ENCODE measurements at regions not wholly inside any gene's neighbourhood (a gene's known extent, or its start where the extent isn't known, plus 50 kb on each side); places are given as distances from the start of the nearest gene placed in this dataset.

DNA sequence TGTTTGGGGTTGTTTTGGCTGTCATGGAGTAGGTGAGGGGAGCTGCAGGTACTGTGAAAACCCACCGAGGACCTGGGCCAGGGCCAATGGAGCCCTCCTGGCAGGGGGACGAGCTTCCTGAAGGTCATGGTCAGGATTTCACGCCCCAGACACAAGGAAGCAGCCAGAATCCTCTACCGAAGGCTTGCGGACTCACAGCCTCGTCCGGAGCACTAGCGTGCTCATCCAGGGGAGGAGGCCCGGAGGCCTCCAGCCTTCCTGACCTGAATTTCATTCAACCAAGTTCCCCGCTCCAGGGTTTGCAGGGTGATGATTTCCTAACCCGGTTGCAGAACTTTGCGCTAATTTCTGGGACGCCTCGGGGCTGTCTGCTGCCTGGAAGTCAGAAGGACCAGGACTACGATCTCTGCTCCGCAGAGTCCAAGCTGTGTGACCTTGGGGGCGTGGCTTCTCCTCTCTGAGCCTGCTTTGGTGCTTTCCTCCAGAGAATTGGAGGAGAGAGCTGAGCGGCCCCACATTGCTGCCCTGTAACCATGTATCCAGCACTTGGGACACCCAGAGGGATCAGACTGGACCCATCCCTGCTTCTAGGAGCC lies 56.2 kb upstream of the ADRA2C start:
- H3K36me3 ChIP-seq (ENCODE audit: control insufficient read depth, insufficient read depth, low read length), result no peaks in the 10 kb centered on the region
- 89 to 90% methylated on average over 17 to 18 of the region's 18 CpGs for WGBS, 2 experiments (ENCODE audit: insufficient coverage in 2 of 2)
- H3K9me3 ChIP-seq (ENCODE audit: control insufficient read depth, low read length), result no peaks in the 10 kb centered on the region
- H3K4me1 ChIP-seq (ENCODE audit: control insufficient read depth, insufficient read depth, low read length, poor library complexity, severe bottlenecking), result peaks cover 20% of the 10 kb centered on the region
- no peak overlapping the region for H3K27ac ChIP-seq (ENCODE audit: low read depth, low read length, severe bottlenecking)
- H3K4me3 ChIP-seq (ENCODE audit: extremely low read depth, insufficient read depth, low read length, poor library complexity, severe bottlenecking), result no peak overlapping the region

DNA sequence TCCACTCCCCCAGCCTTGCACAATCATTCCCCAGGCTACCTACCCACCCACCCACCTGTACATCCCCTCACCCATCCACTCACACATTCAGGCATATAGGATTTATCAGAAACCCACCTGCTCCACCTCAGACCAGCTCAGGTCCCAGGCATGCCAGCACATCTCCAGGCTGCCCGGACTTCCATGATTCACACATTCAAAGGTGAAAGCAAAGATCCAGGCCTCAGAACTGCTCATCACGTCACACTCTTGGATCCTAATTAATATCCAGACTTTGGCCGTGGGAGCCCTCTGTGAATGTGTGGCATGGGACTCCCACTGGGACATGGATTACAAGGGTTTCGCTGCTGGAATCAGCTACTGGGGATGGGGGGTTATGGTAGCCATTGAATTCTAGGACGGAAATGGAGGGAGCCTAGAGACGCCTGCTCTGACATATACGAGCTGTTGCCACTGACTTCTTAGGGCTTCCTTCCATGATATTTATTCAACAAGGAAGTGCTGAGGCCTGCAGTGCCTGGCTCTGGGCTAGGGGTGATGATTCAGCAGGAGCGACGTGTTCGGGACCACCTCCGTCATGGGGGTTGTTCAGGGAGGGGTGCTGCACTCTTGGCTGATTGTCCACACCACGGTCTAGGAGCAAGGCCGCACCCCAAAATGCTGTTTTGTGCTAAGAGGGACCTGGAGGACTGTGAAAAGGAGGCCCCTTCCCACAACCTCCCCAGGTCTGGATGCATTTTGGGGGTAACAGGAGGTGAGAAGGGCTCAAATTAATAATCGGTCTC lies 56.9 kb upstream of the ADRA2C start:
- no peaks in the 10 kb centered on the region for H3K9me3 ChIP-seq (ENCODE audit: control insufficient read depth, low read length)
- H3K27ac ChIP-seq (ENCODE audit: low read depth, low read length, severe bottlenecking), result no peak overlapping the region
- H3K4me3 ChIP-seq (ENCODE audit: extremely low read depth, insufficient read depth, low read length, poor library complexity, severe bottlenecking), result no peak overlapping the region
- peaks cover 20% of the 10 kb centered on the region for H3K4me1 ChIP-seq (ENCODE audit: control insufficient read depth, insufficient read depth, low read length, poor library complexity, severe bottlenecking)
- 90 to 93% methylated on average over 8 to 14 of the region's 14 CpGs for WGBS, 2 experiments (ENCODE audit: insufficient coverage in 2 of 2)
- H3K36me3 ChIP-seq (ENCODE audit: control insufficient read depth, insufficient read depth, low read length), result no peaks in the 10 kb centered on the region

DNA sequence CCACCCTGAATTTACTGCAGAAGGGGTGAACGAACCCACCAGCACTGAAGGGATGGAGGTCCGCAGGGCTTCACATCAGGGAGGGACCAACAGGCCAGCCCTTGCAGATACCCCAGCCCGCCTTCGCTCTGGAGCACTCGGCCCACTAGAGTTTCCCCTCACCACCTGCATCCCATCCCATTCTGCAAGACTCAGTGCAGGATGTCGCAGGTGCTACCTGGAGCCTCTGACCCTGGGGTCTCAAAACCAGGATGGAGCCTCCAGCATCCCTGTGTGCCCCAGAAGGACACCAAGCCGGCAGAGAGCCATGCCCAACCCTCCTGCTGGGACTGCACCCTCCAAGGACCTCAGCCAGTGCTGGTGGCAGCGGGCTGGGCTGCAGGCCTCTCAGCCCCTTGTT lies 57.6 kb upstream of the ADRA2C start:
- Histone ChIP-seq H3K4me1 (ENCODE audit: control insufficient read depth, insufficient read depth, low read length, poor library complexity, severe bottlenecking) (peaks cover 20% of the 10 kb centered on the region), H3K36me3 (ENCODE audit: control insufficient read depth, insufficient read depth, low read length) (no peaks in the 10 kb centered on the region), H3K9me3 (ENCODE audit: control insufficient read depth, low read length) (no peaks in the 10 kb centered on the region), H3K4me3 (ENCODE audit: extremely low read depth, insufficient read depth, low read length, poor library complexity, severe bottlenecking) (no peak overlapping the region), H3K27ac (ENCODE audit: low read depth, low read length, severe bottlenecking) (no peak overlapping the region)
- 88 to 97% methylated on average over 7 to 8 of the region's 8 CpGs for whole genome bisulfite sequencing, 2 experiments (ENCODE audit: insufficient coverage in 2 of 2)

DNA sequence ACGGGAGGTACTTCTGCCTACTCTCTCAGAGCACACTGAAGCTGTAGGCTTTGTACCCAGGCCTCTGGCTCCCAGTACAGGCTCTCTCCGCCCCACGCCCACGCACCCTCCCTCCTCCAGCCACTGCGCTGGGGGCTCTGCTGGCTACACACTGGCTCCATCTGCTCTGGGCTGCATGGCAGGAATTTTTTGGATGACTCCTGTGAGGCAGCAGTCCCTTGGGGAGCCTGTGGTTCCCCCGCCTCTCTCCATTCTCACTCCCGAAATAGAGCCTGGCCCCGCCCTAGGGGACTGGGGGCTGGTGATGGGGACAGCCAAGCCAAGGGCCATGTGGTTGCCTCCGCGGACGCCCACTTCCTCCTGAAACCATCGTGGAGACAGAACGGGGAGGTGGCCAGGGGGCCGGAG lies 58.1 kb upstream of the ADRA2C start:
- WGBS, 2 experiments (ENCODE audit: insufficient coverage in 2 of 2), result 70 to 83% methylated on average over 6 to 11 of the region's 14 CpGs
- Histone ChIP-seq H3K4me3 (ENCODE audit: extremely low read depth, insufficient read depth, low read length, poor library complexity, severe bottlenecking) (no peak overlapping the region), H3K9me3 (ENCODE audit: control insufficient read depth, low read length) (no peaks in the 10 kb centered on the region), H3K27ac (ENCODE audit: low read depth, low read length, severe bottlenecking) (no peak overlapping the region), H3K4me1 (ENCODE audit: control insufficient read depth, insufficient read depth, low read length, poor library complexity, severe bottlenecking) (peaks cover 20% of the 10 kb centered on the region), H3K36me3 (ENCODE audit: control insufficient read depth, insufficient read depth, low read length) (no peaks in the 10 kb centered on the region)

DNA sequence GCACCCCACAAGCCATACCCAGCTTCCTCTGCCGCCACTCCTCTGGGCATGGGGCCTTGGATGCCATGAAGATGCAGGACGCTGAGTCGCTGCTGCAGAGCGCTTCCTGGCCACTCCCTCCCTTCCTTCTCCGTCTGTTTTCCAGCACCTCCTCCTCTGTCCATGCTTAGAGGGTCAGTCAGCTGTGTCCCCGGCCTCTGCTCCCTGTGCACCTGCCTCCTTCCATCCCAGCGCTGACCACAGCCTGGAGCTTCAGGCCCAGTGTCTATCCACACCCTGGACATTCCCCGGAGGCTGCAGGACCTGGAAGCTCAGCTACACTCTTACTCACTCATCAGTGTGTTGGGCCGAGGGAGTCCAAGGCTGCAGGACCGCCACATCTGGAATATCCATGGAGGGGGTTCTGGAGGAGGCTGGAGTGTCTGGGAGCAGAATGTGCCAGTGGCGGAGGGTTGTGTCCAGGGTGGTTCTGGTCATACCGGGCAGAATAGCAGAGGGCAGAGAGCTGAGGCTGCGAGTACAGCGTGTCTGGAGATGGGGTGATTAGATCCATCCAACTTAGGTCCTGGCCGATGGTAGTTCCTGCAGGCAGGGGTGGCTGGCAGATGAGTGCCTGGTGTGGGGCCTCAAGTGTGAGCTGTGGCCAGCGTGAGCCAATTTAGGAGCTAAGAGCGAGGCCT lies 58.6 kb upstream of the ADRA2C start:
- Histone ChIP-seq H3K4me1 (ENCODE audit: control insufficient read depth, insufficient read depth, low read length, poor library complexity, severe bottlenecking) (peaks cover 20% of the 10 kb centered on the region), H3K4me3 (ENCODE audit: extremely low read depth, insufficient read depth, low read length, poor library complexity, severe bottlenecking) (no peak overlapping the region), H3K9me3 (ENCODE audit: control insufficient read depth, low read length) (no peaks in the 10 kb centered on the region), H3K36me3 (ENCODE audit: control insufficient read depth, insufficient read depth, low read length) (no peaks in the 10 kb centered on the region), H3K27ac (ENCODE audit: low read depth, low read length, severe bottlenecking) (no peak overlapping the region)
- WGBS, 2 experiments (ENCODE audit: insufficient coverage in 2 of 2), result 86 to 90% methylated on average over 13 to 14 of the region's 17 CpGs

DNA sequence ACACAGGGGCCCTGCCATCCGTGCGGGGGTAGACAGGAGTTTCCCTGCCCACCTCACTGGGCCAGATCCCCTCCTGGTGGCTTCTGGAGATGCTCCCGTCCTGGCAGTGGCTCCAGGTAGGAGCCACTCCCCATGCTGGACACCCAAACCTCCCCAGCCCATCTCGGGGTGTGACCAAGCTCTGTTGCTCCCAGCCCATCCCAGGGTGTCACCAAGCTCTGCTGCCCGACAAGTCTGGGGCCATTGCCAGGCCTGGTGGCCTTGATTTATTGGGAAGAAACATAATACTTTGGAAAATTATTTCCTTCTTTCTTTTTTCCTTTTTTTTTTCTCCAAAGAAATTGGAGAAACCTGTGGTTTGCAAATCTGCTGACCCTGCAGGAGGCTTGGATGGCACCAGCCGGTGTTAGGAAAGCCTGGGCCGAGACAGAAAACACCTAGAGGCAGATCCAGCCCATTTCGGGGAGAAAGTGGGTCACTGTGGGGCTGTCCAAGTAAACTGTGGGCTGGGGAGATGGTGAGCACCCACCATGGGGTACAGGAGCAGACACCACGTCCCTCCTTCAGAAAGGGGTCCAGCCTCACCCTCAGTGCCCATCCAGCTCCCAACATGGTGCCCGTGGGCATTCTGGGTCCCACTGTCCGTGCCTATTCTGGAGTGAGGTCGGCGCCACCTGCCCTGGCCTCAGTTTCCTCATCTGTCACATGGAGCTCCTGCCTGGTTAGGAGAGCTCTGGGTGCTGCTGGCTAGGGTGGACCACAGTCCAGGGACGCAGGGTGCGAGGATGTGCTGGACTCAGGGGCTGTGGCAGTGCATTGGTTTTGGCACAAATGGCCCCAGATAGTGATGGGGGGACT lies 59.4 kb upstream of the ADRA2C start:
- H3K36me3 ChIP-seq (ENCODE audit: control insufficient read depth, insufficient read depth, low read length), result no peaks in the 10 kb centered on the region
- H3K27ac ChIP-seq (ENCODE audit: low read depth, low read length, severe bottlenecking), result no peak overlapping the region
- peaks cover 20% of the 10 kb centered on the region for H3K4me1 ChIP-seq (ENCODE audit: control insufficient read depth, insufficient read depth, low read length, poor library complexity, severe bottlenecking)
- no peak overlapping the region for H3K4me3 ChIP-seq (ENCODE audit: extremely low read depth, insufficient read depth, low read length, poor library complexity, severe bottlenecking)
- WGBS, 2 experiments (ENCODE audit: insufficient coverage in 2 of 2), result 93 to 96% methylated on average over 12 to 14 of the region's 15 CpGs
- H3K9me3 ChIP-seq (ENCODE audit: control insufficient read depth, low read length), result no peaks in the 10 kb centered on the region

DNA sequence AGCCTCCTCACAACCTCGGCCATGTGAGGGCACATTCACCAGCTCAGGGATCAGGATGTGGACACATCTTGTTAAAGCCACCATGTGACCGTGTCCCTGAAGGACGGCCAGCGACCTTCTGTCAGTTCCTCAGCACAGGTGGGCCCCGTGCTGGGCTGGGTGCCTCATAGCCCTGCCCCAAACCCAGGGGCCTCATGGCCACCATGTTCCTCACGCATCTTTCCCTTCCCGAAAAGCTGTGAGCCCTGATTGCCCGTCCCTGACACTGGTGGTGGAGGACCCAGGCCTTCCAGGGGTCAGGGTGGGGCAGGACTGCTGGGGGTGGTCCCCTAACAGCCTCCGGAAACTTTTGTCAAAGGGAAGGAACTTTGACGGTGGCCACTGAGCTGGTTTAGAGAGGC lies 60.1 kb upstream of the ADRA2C start:
- Histone ChIP-seq H3K9me3 (ENCODE audit: control insufficient read depth, low read length) (no peaks in the 10 kb centered on the region), H3K36me3 (ENCODE audit: control insufficient read depth, insufficient read depth, low read length) (no peaks in the 10 kb centered on the region), H3K4me1 (ENCODE audit: control insufficient read depth, insufficient read depth, low read length, poor library complexity, severe bottlenecking) (peaks cover 20% of the 10 kb centered on the region), H3K27ac (ENCODE audit: low read depth, low read length, severe bottlenecking) (no peak overlapping the region), H3K4me3 (ENCODE audit: extremely low read depth, insufficient read depth, low read length, poor library complexity, severe bottlenecking) (no peak overlapping the region)
- WGBS, 2 experiments (ENCODE audit: insufficient coverage in 2 of 2), result 84 to 96% methylated on average over 7 to 9 of the region's 10 CpGs

DNA sequence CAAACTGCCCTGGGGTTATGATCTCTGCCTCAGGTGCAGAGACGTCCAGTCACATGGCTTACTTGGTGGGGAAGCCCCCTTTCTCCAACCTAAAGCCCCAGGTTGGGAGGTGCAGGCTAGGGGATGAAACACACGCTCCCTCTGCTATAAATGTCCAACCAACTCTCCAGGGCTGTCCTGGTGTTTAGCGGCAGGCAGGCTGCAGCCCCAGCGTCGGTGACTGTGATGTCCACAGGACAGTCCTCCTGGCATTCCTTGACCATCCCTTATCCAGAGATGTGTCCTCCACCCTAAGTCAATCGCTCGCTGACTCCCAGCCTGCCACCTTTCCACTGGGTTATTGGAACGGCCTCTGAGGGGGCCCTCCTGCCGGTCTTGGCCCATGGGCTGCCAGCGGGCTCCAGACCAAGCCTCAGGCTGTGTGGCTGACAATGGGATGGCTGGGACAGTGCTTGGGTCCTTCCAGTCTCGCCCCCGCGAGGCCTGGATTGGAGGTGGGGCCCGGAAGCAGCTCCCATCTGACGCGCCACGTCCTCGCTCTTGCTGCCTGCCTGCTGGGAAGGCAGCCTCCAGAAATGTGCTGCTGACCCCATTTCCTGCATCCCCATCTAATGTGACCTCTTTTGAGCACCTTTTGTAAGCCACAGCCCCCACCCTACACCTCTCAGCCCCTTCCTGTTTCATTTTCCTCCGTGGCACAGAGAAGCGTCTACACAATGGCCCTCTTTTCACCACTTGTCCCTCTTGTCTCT lies 60.8 kb upstream of the ADRA2C start:
- Histone ChIP-seq H3K9me3 (ENCODE audit: control insufficient read depth, low read length) (no peaks in the 10 kb centered on the region), H3K27ac (ENCODE audit: low read depth, low read length, severe bottlenecking) (no peak overlapping the region), H3K36me3 (ENCODE audit: control insufficient read depth, insufficient read depth, low read length) (no peaks in the 10 kb centered on the region), H3K4me1 (ENCODE audit: control insufficient read depth, insufficient read depth, low read length, poor library complexity, severe bottlenecking) (peaks cover 15% of the 10 kb centered on the region), H3K4me3 (ENCODE audit: extremely low read depth, insufficient read depth, low read length, poor library complexity, severe bottlenecking) (no peak overlapping the region)
- WGBS, 2 experiments (ENCODE audit: insufficient coverage in 2 of 2), result 89 to 93% methylated on average over 19 of the region's 20 CpGs

DNA sequence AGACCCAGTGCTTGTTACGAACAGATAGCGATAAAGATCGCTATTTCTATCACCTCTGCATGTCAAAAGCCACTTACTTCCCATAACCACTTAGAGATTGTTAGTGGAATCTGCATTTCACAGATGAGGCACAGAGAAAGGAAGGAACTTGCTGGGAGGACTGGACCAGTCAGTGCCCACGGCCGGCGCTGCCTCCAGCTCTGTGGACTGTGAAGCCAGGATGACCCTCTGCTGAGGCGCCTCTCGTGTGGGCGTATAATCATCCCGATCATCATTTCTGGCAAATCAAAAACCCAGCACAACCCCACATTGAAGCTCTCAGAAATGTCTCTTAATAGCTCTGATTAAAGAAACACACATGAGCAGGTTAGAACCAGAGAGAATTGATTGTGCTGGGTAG lies 61.5 kb upstream of the ADRA2C start:
- peaks cover 9% of the 10 kb centered on the region for H3K4me1 ChIP-seq (ENCODE audit: control insufficient read depth, insufficient read depth, low read length, poor library complexity, severe bottlenecking)
- H3K4me3 ChIP-seq (ENCODE audit: extremely low read depth, insufficient read depth, low read length, poor library complexity, severe bottlenecking), result no peak overlapping the region
- no peaks in the 10 kb centered on the region for H3K36me3 ChIP-seq (ENCODE audit: control insufficient read depth, insufficient read depth, low read length)
- no peak overlapping the region for H3K27ac ChIP-seq (ENCODE audit: low read depth, low read length, severe bottlenecking)
- no peaks in the 10 kb centered on the region for H3K9me3 ChIP-seq (ENCODE audit: control insufficient read depth, low read length)
- 85 to 89% methylated on average over 7 of the region's 10 CpGs for WGBS, 2 experiments (ENCODE audit: insufficient coverage in 2 of 2)

Data from mesodermal cell (in vitro differentiated cells).